ENCODE measurements at regions not wholly inside any gene's neighbourhood (a gene's known extent, or its start where the extent isn't known, plus 50 kb on each side); places are given as distances from the start of the nearest gene placed in this dataset.

DNA sequence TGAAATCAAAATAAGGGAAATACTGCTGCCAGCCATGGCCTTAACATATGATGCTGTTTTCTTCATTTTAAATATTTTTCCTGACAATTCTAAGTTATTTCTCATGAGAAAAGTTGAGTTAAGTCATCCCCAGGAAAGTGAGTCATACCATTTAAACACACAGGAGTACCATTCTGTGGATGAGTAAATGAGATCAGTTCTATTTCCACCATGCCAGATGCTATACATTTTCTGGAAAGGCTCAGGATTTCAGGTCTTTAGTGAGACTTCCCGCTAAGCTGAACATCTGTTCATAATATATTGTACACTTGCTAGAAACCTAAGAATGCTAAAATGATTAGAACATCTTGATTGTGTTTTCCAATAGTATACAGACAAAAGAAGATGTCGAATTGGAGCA is 256.2 kb upstream of the MANEA start:
- Histone ChIP-seq H3T11ph (ENCODE audit: low read length) (no peak overlapping the region), H2BK12ac (ENCODE audit: insufficient read length, low read depth, low read length) (no peak overlapping the region), H2BK15ac (ENCODE audit: low read depth, low read length) (no peak overlapping the region), H3K23me2 (ENCODE audit: insufficient read length, low read depth, low read length, poor library complexity, severe bottlenecking) (no peaks in the 10 kb centered on the region), H2BK5ac (ENCODE audit: insufficient read length, low read length) (no peak overlapping the region), H3K9me3 (ENCODE audit: control insufficient read depth, low read depth, low read length) (no peaks in the 10 kb centered on the region), H3K79me1 (ENCODE audit: insufficient read depth, low read depth, low read length, poor library complexity, severe bottlenecking) (no peaks in the 10 kb centered on the region), H3K4me2 (ENCODE audit: insufficient read depth, insufficient read length, low read length) (no peak overlapping the region), H2BK120ac (ENCODE audit: low read depth, low read length, poor library complexity, severe bottlenecking) (no peak overlapping the region), H2AFZ (ENCODE audit: low read length) (no peak overlapping the region), H3K9ac (ENCODE audit: extremely low read depth, insufficient read length, low read length) (no peak overlapping the region), H3K56ac (ENCODE audit: insufficient read length, low read depth, low read length) (no peak overlapping the region), H4K20me1 (ENCODE audit: control insufficient read depth, insufficient read depth, insufficient read length) (no peaks in the 10 kb centered on the region), H2AK5ac (ENCODE audit: insufficient read length, low read length) (no peak overlapping the region), H3K27ac (ENCODE audit: insufficient read length, low read depth, low read length) (no peak overlapping the region), H4K91ac (ENCODE audit: insufficient read length, low read depth, low read length) (no peak overlapping the region), H3K23ac (ENCODE audit: insufficient read length, low read depth, low read length) (no peak overlapping the region), H3K18ac (ENCODE audit: insufficient read length, low read depth, low read length) (no peak overlapping the region), H4K5ac (ENCODE audit: insufficient read length, low read depth, low read length) (no peak overlapping the region), H2BK20ac (ENCODE audit: low read depth, low read length, poor library complexity, severe bottlenecking) (no peak overlapping the region), H3K4me1 (ENCODE audit: insufficient read depth, low read length) (no peaks in the 10 kb centered on the region), H4K8ac (replicated peaks; ENCODE audit: insufficient read length, low read depth, low read length) (no peak overlapping the region), H3K27me3 (ENCODE audit: insufficient read depth, low read length) (no peaks in the 10 kb centered on the region), H3K14ac (ENCODE audit: insufficient read depth, low read length) (no peak overlapping the region), H3K79me2 (ENCODE audit: insufficient read depth, low read length) (no peaks in the 10 kb centered on the region), H3K4ac (ENCODE audit: low read depth, low read length) (no peak overlapping the region)
- TF ChIP-seq, protein P1, sequence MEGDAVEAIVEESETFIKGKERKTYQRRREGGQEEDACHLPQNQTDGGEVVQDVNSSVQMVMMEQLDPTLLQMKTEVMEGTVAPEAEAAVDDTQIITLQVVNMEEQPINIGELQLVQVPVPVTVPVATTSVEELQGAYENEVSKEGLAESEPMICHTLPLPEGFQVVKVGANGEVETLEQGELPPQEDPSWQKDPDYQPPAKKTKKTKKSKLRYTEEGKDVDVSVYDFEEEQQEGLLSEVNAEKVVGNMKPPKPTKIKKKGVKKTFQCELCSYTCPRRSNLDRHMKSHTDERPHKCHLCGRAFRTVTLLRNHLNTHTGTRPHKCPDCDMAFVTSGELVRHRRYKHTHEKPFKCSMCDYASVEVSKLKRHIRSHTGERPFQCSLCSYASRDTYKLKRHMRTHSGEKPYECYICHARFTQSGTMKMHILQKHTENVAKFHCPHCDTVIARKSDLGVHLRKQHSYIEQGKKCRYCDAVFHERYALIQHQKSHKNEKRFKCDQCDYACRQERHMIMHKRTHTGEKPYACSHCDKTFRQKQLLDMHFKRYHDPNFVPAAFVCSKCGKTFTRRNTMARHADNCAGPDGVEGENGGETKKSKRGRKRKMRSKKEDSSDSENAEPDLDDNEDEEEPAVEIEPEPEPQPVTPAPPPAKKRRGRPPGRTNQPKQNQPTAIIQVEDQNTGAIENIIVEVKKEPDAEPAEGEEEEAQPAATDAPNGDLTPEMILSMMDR (conservative IDR thresholded peaks at IDR 0.05), result no peak
- H3K27ac Mint-ChIP-seq, result no peak overlapping the region
- H3K36me3 Mint-ChIP-seq (ENCODE audit: insufficient read depth in 1 of 3, low read depth in 3 of 3), result no peaks in the 10 kb centered on the region
- H3K4me3 Mint-ChIP-seq, result no peak overlapping the region
- no CpG with 5 or more reads among the region's 2 CpGs for WGBS (ENCODE audit: extremely low coverage, insufficient read length, low lambda C conversion rate)
- no peaks in the 10 kb centered on the region for H3K4me1 Mint-ChIP-seq
- no peaks in the 10 kb centered on the region; the same call in 1 of the 2 replicates for H3K27me3 Mint-ChIP-seq (ENCODE audit: low read depth)
- no peaks in the 10 kb centered on the region for H3K9me3 Mint-ChIP-seq
- no peak for DNase-seq

All from H9 (cell line).